ENCODE measurements at regions not wholly inside any gene's neighbourhood (a gene's known extent, or its start where the extent isn't known, plus 50 kb on each side); places are given as distances from the start of the nearest gene placed in this dataset.

DNA sequence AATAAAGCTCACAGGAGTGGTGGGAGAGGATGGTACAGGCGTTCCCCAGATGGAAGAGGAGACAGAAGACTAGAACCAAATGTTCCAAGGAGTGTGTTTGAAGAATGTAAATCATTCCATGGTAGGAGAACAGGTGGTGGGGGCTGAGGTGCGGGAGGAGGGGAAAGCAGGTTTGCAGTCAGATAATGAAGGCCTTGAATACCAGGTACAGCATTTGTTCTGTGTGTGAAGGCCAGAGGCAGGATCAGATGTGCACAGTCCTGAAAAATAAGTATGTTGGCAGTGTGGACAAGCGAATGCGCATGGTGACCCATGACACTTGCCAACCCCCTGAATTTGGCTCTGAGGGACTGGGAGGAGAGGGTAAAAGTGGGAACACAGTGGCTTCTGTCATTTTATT is 59.9 kb upstream of the ALDH1B1 start:
- no peak for DNase-seq
- H3K36me3 ChIP-seq (ENCODE audit: control insufficient read depth in 2 of 3, insufficient read depth in 3 of 3, low read length in 3 of 3): no peaks in the 10 kb centered on the region
- H3K9ac ChIP-seq (ENCODE audit: low read length in 3 of 3): no peak overlapping the region
- no peaks in the 10 kb centered on the region for H3K9me3 ChIP-seq (ENCODE audit: control insufficient read depth in 2 of 3, insufficient read depth in 1 of 3, low read length in 3 of 3)
- no peak overlapping the region for H3K27ac ChIP-seq (ENCODE audit: low read depth in 2 of 2, low read length in 2 of 2)
- intact Hi-C loops (cut with DNase I): no loop called here
- FAIRE-seq: no peak
- H3K4me1 ChIP-seq (ENCODE audit: control insufficient read depth in 2 of 3, insufficient read depth in 2 of 3, low read depth in 1 of 3, low read length in 3 of 3): peaks cover 0 to 6% (median 2%) of the 10 kb centered on the region in 3 donors
- H3K27me3 ChIP-seq (ENCODE audit: control insufficient read depth, insufficient read depth, low read length): no peaks in the 10 kb centered on the region
- no peak overlapping the region for H3K4me3 ChIP-seq (ENCODE audit: low read length in 3 of 3)
- no peak for TF ChIP-seq CTCF (IDR thresholded peaks at IDR 0.05; ENCODE audit: borderline replicate concordance, extremely low read depth, insufficient read depth)

DNA sequence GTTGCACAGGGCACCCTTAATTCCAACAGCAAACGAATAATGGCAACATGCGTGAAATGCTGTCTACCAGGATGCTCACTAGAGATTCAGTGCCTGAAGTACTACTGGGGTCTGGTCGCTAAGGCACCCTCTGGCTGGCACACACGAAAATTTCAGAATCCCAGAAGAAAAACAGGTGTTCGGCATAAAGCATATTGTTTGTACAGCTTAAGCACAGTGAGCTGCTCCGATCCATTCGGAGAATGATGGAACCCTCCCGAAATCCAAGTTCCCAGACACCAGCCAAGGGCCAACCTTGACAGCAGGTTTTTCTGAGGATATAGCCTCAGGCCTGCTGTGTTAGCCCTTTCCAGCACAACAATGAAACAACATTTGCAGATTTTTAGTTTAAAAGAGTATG is 61.4 kb upstream of the ALDH1B1 start:
- DNase-seq (no peak), FAIRE-seq (no peak)
- Histone ChIP-seq H3K36me3 (ENCODE audit: control insufficient read depth in 2 of 3, insufficient read depth in 3 of 3, low read length in 3 of 3) (no peaks in the 10 kb centered on the region), H3K27ac (ENCODE audit: low read depth in 2 of 2, low read length in 2 of 2) (no peak overlapping the region), H3K9ac (ENCODE audit: low read length in 3 of 3) (no peak overlapping the region), H3K27me3 (ENCODE audit: control insufficient read depth, insufficient read depth, low read length) (no peaks in the 10 kb centered on the region), H3K4me1 (ENCODE audit: control insufficient read depth in 2 of 3, insufficient read depth in 2 of 3, low read depth in 1 of 3, low read length in 3 of 3) (peaks cover 0 to 2% (median 0%) of the 10 kb centered on the region in 3 donors), H3K4me3 (ENCODE audit: low read length in 3 of 3) (no peak overlapping the region), H3K9me3 (ENCODE audit: control insufficient read depth in 2 of 3, insufficient read depth in 1 of 3, low read length in 3 of 3) (no peaks in the 10 kb centered on the region)
- intact Hi-C loops (cut with DNase I): no loop called here
- TF ChIP-seq CTCF (IDR thresholded peaks at IDR 0.05; ENCODE audit: borderline replicate concordance, extremely low read depth, insufficient read depth): no peak

- Histone ChIP-seq H3K27ac (ENCODE audit: low read depth in 2 of 2, low read length in 2 of 2) (no peak overlapping the region), H3K9me3 (ENCODE audit: control insufficient read depth in 2 of 3, insufficient read depth in 1 of 3, low read length in 3 of 3) (no peaks in the 10 kb centered on the region), H3K4me3 (ENCODE audit: low read length in 3 of 3) (no peak overlapping the region), H3K36me3 (ENCODE audit: control insufficient read depth in 2 of 3, insufficient read depth in 3 of 3, low read length in 3 of 3) (no peaks in the 10 kb centered on the region), H3K27me3 (ENCODE audit: control insufficient read depth, insufficient read depth, low read length) (no peaks in the 10 kb centered on the region), H3K4me1 (ENCODE audit: control insufficient read depth in 2 of 3, insufficient read depth in 2 of 3, low read depth in 1 of 3, low read length in 3 of 3) (peaks cover 0 to 2% (median 0%) of the 10 kb centered on the region in 3 donors), H3K9ac (ENCODE audit: low read length in 3 of 3) (no peak overlapping the region)
- no peak for FAIRE-seq
- no peak for TF ChIP-seq CTCF (IDR thresholded peaks at IDR 0.05; ENCODE audit: borderline replicate concordance, extremely low read depth, insufficient read depth)
- intact Hi-C loops (cut with DNase I): no loop called here
- DNase-seq: no peak
Observed at GRCh38 chr9:38329968-38330367, 62.5 kb upstream of the ALDH1B1 start.

DNA sequence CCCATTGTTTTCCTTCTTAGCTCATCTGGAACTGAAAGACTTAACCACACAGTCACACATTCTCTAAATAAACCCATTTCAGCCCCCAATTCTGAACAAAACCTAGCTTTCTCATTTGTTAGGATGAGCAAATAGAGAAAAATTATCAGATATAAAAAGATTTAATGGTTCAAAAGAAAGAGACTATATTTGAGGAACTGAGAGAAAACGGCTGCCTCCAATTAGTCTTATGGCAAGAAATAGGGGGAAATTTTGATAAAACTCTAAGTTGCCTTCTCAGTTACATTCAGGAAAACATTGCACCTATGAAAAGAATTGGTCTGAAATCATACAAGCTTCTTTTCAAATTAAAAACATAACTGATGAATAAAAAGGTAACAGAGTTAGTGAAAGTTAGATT is 63.7 kb upstream of the ALDH1B1 start:
- no peak for TF ChIP-seq CTCF (IDR thresholded peaks at IDR 0.05; ENCODE audit: borderline replicate concordance, extremely low read depth, insufficient read depth)
- intact Hi-C loops (cut with DNase I): no loop called here

More for the DNA sequence above, 63.7 kb upstream of the ALDH1B1 start:
- H3K27me3 ChIP-seq (ENCODE audit: control insufficient read depth, insufficient read depth, low read length): no peaks in the 10 kb centered on the region
- no peaks in the 10 kb centered on the region for H3K36me3 ChIP-seq (ENCODE audit: control insufficient read depth in 2 of 3, insufficient read depth in 3 of 3, low read length in 3 of 3)
- H3K4me1 ChIP-seq (ENCODE audit: control insufficient read depth in 2 of 3, insufficient read depth in 2 of 3, low read depth in 1 of 3, low read length in 3 of 3): peaks cover 0 to 2% (median 0%) of the 10 kb centered on the region in 3 donors
- FAIRE-seq (no peak), DNase-seq (no peak)
- no peaks in the 10 kb centered on the region for H3K9me3 ChIP-seq (ENCODE audit: control insufficient read depth in 2 of 3, insufficient read depth in 1 of 3, low read length in 3 of 3)
- no peak overlapping the region for H3K4me3 ChIP-seq (ENCODE audit: low read length in 3 of 3)
- no peak overlapping the region for H3K27ac ChIP-seq (ENCODE audit: low read depth in 2 of 2, low read length in 2 of 2)
- H3K9ac ChIP-seq (ENCODE audit: low read length in 3 of 3): no peak overlapping the region
